ENCODE measurements at regions not wholly inside any gene's neighbourhood (a gene's known extent, or its start where the extent isn't known, plus 50 kb on each side); places are given as distances from the start of the nearest gene placed in this dataset.

GRCh38 chr14:22407033-22407432 is 182.0 kb downstream of the DAD1 start:
- no peak for TF ChIP-seq CTCF (conservative IDR thresholded peaks at IDR 0.05; ENCODE audit: low read depth, low read length)
- DNase-seq (ENCODE audit: low read depth) = no peak
- H3K4me3 ChIP-seq (ENCODE audit: low read depth, low read length) = no peak overlapping the region

GRCh38 chr14:22405201-22405600 is 183.8 kb downstream of the DAD1 start:
- TF ChIP-seq CTCF (conservative IDR thresholded peaks at IDR 0.05; ENCODE audit: low read depth, low read length) = no peak
- no peak overlapping the region for H3K4me3 ChIP-seq (ENCODE audit: low read depth, low read length)
- DNase-seq (ENCODE audit: low read depth) = no peak

GRCh38 chr14:22403296-22403695 is 185.7 kb downstream of the DAD1 start:
- TF ChIP-seq CTCF (conservative IDR thresholded peaks at IDR 0.05; ENCODE audit: low read depth, low read length) = no peak
- DNase-seq (ENCODE audit: low read depth) = peak; percentile 66
- H3K4me3 ChIP-seq (ENCODE audit: low read depth, low read length) = no peak overlapping the region

- no peak for TF ChIP-seq CTCF (conservative IDR thresholded peaks at IDR 0.05; ENCODE audit: low read depth, low read length)
- DNase-seq (ENCODE audit: low read depth) = peak; percentile 62
- H3K4me3 ChIP-seq (ENCODE audit: low read depth, low read length) = no peak overlapping the region
Measured at GRCh38 chr14:22400655-22401259, 188.3 kb downstream of the DAD1 start.

DNA sequence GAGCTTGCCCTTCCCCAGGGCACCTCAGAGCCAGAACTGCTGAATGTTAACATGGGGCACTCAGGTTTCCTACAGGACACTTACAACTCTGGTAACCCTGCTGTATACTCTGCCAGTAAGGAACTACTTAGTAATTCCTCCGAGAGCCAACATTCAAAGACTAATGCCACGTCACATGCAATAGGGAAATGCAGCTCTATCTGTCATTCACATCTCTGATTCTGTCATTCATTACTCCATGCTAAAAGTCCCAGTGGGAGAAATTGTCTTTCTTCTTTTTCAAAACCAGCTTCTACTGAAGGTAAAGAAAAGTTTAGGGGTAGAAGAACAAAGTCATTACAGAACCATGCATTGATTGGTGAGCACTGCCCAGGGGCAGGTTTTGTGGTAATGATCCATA is 189.2 kb downstream of the DAD1 start:
- no peak for TF ChIP-seq CTCF (conservative IDR thresholded peaks at IDR 0.05; ENCODE audit: low read depth, low read length)
- DNase-seq (ENCODE audit: low read depth) = no peak
- no peak overlapping the region for H3K4me3 ChIP-seq (ENCODE audit: low read depth, low read length)

DNA sequence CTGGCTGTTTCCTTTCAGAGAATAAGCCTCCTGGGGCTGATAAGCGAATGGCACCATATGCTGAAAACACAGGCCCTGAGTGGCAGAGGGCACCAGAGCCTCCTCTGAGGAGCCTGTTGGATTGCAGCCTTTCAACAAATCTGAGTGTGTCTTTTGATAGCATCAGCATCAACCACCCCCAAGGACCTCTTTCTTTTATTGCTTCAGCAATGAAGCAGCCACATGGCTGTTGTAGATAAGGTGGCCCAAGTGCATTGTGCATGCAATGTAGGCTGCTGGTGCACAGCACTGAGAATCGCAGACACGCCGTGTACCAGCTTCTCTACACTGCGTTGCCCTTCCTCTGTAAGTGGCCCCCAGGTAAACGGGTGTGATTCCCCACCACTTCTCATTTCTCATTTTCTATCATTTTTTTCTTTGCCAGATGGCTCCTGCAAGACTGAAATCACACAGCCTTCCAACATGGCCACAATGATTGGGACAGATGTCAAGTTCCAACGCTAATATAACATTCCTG is 191.7 kb downstream of the DAD1 start:
- TF ChIP-seq CTCF (conservative IDR thresholded peaks at IDR 0.05; ENCODE audit: low read depth, low read length) = no peak
- DNase-seq (ENCODE audit: low read depth) = no peak
- H3K4me3 ChIP-seq (ENCODE audit: low read depth, low read length) = no peak overlapping the region

- no peak for DNase-seq (ENCODE audit: low read depth)
Measured at GRCh38 chr14:22395803-22396202, 193.2 kb downstream of the DAD1 start.

More at GRCh38 chr14:22395803-22396202, 193.2 kb downstream of the DAD1 start:
- no peak overlapping the region for H3K4me3 ChIP-seq (ENCODE audit: low read depth, low read length)
- TF ChIP-seq CTCF (conservative IDR thresholded peaks at IDR 0.05; ENCODE audit: low read depth, low read length) = no peak

Data from choroid plexus epithelial cell (primary cell).